SK-N-MC (cell line): ENCODE measurements at regions not wholly inside any gene's neighbourhood (a gene's known extent, or its start where the extent isn't known, plus 50 kb on each side); places are given as distances from the start of the nearest gene placed in this dataset.

Experiments
- EZH2 ChIP-seq: fragments of 200-600 bp; sonication (generic); IDR thresholded peaks from one replicate; pipeline ENCODE4 v1.6.1; 2017; ENCODE audit warnings: antibody characterized with exemption
- FOXP2 ChIP-seq: optimal IDR thresholded peaks from 2 replicates; pipeline ENCODE3; 2011; ENCODE audit warnings: mild to moderate bottlenecking, moderate library complexity; ENCODE audit not compliant: insufficient read depth; ENCODE audit errors: extremely low read length, control extremely low read depth
- POLR2AphosphoS5 ChIP-seq: IDR thresholded peaks from 2 replicates; pipeline ENCODE4 v1.6.1; 2012; ENCODE audit warnings: mild to moderate bottlenecking, low read depth, low read length, borderline replicate concordance

GRCh38 chrX:34790026-34790425, 132.9 kb upstream of the TMEM47 start:
- TF ChIP-seq POLR2AphosphoS5 (no peak), EZH2 (no peak), FOXP2 (no peak)
